T-helper 1 cell (primary cell): ENCODE measurements at regions not wholly inside any gene's neighbourhood (a gene's known extent, or its start where the extent isn't known, plus 50 kb on each side); places are given as distances from the start of the nearest gene placed in this dataset.

Experiments
- DNase-seq, 5 donors: peaks; one replicate each; pipeline ENCODE4 v3.0.0-alpha.2; 2012 to 2020

GRCh38 chr5:74282490-74282889, 358.0 kb downstream of the ENC1 start:
- no peak for DNase-seq

GRCh38 chr5:74281166-74281565, 359.4 kb downstream of the ENC1 start:
- no peak for DNase-seq

- DNase-seq, result no peak
Measured at GRCh38 chr5:74280306-74280705, 360.2 kb downstream of the ENC1 start.

GRCh38 chr5:74279244-74279643, 361.3 kb downstream of the ENC1 start:
- DNase-seq, result no peak

- DNase-seq, result no peak
Measured at GRCh38 chr5:74277418-74277817, 363.1 kb downstream of the ENC1 start.

GRCh38 chr5:74275171-74275992, 365.1 kb downstream of the ENC1 start:
- DNase-seq, result no peak

GRCh38 chr5:74274326-74274725, 366.2 kb downstream of the ENC1 start:
- no peak for DNase-seq

- no peak for DNase-seq
Measured at GRCh38 chr5:74272831-74273451, 367.6 kb downstream of the ENC1 start.

GRCh38 chr5:74272024-74272775, 368.3 kb downstream of the ENC1 start:
- DNase-seq, result no peak

- DNase-seq, result no peak
Measured at GRCh38 chr5:74268297-74268696, 372.2 kb downstream of the ENC1 start.

- no peak for DNase-seq
Measured at GRCh38 chr5:74266836-74267235, 373.7 kb downstream of the ENC1 start.

GRCh38 chr5:74266132-74266531, 374.4 kb downstream of the ENC1 start:
- DNase-seq, result no peak

- no peak for DNase-seq
Measured at GRCh38 chr5:74262544-74263207, 377.9 kb downstream of the ENC1 start.

- DNase-seq, result no peak
Measured at GRCh38 chr5:74261866-74262265, 378.7 kb downstream of the ENC1 start.

GRCh38 chr5:74261421-74261820, 379.1 kb downstream of the ENC1 start:
- DNase-seq, result no peak

GRCh38 chr5:74259572-74259971, 381.0 kb downstream of the ENC1 start:
- no peak for DNase-seq

- no peak for DNase-seq
Measured at GRCh38 chr5:74258314-74258665, 382.2 kb downstream of the ENC1 start.

- no peak for DNase-seq
Measured at GRCh38 chr5:74257645-74258313, 382.7 kb downstream of the ENC1 start.

GRCh38 chr5:74257060-74257527, 383.4 kb downstream of the ENC1 start:
- no peak for DNase-seq

- DNase-seq, result no peak
Measured at GRCh38 chr5:74255692-74256392, 384.7 kb downstream of the ENC1 start.

GRCh38 chr5:74254257-74254656, 386.3 kb downstream of the ENC1 start:
- DNase-seq, result no peak

GRCh38 chr5:74252044-74252443, 388.5 kb downstream of the ENC1 start:
- DNase-seq, result no peak
